Eye (tissue), 1 donor: ENCODE measurements at regions not wholly inside any gene's neighbourhood (a gene's known extent, or its start where the extent isn't known, plus 50 kb on each side); places are given as distances from the start of the nearest gene placed in this dataset.
A peak's percentile ranks its signal among the peaks of the same experiment; 100 is the strongest.
"Not testable (repeated sequence)": the region's sequence is repeated elsewhere in the genome, so short reads cannot be mapped to it uniquely, and the experiment has no call there.

Source experiments
- DNase-seq: peaks from one replicate; pipeline ENCODE4 v3.0.0-alpha.2; 2015

DNA sequence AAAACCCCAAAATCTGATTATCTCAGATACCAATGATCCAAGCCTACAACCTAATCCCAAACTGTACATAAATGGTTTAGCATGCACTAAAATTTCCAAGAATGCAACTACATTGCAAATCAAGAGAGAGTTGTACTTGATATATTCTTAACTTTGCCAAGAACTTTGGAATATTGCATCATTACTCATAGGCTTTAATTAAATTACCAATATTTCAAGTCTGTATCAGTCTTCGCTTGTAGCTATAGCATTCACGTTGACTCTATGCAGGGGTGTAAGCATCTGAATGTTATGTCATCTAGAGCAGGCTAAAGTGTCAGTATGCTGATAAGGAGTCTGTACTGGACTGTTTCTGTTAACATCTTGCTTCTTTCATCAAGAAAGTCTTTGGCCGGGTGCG lies 56.3 kb downstream of the FOXI3 start:
- no peak for DNase-seq

DNA sequence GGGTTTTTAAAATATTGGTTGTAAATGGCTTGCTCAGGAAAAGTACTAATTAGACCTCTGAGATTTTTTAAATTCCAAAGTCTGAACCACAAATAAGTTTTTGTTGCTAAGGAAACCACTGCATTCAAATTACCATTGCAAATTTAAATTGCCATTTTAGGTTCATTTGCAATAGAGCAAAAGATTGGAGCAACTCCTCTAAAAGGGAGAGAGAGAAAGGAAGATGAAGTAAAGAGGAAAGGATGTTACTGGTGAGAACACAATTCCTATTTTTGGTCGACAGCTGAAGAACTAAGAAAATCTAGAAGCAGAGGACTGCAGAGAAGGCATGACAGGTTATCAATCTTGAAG lies 74.9 kb downstream of the FOXI3 start:
- peak; percentile 41 for DNase-seq

DNA sequence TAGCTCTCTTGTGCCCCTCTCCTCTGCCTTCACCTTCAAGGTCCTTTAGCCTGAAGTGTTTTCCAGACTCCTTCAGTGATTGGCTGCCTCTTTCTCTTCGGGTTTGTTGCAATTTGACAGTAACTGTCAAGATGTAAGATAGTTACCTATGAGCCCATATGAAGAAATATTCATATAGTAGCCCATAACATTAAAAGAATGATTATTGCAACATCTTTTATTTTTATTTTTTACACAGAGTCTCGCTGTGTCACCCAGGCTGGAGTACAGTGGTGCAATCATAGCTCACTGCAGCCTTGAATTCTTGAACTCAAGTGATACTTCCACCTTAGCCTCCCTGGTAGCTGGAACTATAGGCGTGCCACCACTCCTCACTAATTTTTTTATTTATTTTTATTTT lies 80.5 kb downstream of the FOXI3 start:
- DNase-seq: no peak

DNA sequence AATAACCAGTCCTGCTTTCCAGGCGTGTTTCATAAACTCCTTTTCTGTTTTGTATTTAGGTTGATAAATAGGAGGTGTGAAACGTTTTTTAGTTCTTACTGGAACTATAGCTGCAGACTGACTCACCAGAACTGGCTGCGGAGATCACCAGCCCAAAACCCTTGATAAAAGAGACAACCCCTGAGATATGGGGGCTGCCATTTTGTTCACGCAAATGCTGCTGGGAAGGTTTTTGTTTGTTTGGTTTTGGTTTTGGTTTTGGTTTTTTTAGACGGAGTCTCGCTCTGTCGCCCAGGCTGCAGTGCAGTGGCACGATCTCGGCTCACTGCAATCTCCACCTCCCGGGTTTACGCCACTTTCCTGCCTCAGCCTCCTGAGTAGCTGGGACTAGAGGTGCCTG lies 87.1 kb downstream of the FOXI3 start:
- DNase-seq: not testable (repeated sequence)

DNA sequence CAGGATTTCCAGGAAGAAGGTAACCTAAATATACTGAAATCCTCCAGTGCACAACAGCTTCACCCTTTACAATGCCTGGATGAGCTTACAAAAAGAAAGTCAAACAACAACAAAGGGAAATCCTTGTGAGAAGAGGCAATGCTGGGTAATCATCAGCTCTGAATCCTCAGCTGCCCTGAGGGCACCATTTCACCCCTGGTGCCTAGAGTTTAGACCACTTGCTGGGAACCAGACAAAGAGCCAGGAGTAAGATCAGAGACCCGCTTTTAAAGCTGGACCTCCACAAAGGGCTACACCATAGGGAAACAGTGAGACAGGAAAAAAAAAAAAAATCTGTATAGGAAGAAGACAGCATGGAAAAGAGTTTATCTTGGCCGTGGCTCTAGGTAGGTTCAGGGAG lies 97.0 kb downstream of the FOXI3 start:
- peak; percentile 26 for DNase-seq

DNA sequence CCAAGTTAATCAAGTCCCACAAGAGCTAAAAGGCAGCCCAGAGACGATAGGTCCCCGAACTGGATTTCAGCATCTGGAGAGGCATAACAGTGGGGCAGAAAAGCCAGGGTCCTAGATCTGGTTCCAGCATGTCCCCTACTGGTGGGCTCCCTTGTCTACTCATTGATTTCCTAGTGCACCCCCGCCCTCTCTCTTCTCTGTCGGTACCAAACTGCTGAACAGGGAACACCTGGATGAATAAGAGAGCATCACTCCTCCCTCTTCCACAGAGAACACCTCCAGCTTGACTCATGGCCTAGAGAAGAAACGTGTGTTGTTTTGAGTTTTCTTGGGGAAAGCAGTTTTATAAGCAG lies 101.3 kb downstream of the FOXI3 start:
- DNase-seq: no peak

DNA sequence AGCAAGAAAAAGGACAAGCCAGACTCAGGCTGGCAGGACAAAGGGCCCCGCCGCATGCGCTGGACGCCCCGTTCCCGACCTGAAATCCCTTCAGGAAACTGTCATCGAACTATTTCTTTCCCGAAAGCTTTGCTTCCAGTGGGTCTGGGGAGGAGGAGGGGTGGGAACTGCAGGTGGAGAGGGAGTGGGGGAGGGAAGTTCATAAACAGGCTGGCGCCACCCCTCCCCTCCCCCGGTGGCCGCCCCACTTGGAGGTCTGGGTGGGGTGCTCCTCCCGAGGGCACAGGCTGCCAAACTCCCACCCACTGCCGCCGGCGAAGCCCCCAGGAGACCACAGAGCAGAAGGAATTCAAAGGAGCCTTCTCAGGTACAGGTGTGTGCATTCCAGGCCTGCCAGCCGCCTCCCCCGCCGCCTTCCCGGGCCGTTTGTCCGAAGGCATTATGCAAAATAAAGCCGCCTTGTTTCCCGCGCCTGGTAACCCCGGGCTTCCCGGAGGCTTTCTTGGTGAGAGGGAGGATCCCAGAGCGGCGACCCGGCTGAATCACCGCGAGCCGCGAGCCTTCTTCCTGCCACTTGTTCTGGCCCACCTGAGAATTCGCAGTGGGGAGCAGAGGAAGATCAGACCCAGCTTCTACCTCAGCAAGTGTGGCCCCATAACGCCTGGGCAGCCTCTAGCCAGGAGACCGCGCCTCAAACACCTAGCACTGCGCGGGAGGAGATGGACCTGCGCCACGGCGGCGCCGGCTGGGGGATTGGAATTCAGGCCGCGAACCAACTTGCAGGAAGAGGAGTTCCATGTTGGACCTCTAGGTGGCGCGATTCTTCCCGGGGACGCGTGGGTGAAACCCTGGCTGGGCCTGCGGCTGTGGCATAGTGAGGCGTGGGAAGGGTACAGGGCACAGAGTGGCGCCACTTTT lies 101.9 kb downstream of the FOXI3 start:
- peak; percentile 91 for DNase-seq

DNA sequence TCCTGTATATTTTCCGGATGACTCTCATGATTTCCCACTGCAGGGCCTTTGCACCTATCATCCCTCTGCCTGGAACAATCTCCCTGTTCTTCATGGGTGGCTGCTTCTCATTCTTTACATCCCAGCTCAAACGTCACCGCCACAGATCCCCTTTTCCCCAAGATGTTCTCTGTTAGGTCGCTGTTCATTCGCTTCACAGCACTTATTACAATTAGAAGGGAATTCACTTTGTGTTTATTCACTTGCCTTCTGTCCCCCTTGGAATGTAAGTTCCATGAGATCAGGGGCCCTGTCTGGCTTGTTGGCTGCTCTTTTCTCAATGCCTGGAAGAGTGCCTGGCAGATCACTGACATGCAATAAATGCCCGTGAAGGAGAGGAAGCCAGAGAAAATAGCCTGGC lies 106.7 kb downstream of the FOXI3 start:
- peak; percentile 74 for DNase-seq

DNA sequence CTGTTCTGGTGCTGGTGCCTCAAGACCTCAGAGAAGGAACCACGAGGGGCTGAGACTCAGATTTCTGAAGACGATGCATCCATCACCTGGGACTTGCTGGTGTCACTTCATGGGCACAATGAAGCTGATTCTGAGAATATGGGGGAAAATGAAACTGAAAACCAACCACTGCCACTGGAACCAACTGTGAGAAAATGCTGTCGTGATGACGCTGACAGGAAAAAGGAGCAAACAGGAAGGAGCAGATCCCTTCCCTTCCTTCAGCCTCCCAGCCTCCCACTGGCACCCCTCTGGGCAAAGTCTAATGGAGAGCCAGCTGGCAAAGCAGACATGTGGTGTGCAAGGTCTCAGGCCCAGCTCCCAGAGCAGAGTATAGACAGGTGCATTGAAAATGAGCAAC lies 109.7 kb downstream of the FOXI3 start:
- DNase-seq: no peak

DNA sequence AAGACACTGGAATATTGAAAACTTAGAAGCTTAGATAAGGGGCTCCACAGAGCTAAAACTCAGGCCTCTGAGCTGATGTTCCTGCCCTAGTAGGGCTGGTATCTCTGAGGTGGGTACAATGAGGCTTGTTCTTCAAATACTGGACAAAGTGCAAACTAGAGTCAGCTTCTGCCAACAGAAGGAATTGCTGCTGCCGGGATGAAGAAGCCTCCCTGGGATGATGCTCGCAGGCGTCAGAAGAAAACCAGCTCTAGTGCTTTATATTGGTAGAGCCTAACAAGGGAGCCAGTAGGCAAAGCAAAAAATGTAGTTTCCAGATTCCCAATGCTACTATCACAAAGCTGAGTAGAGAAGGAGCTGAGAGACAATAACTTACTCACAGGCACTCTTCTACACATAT lies 118.1 kb downstream of the FOXI3 start:
- DNase-seq: no peak

DNA sequence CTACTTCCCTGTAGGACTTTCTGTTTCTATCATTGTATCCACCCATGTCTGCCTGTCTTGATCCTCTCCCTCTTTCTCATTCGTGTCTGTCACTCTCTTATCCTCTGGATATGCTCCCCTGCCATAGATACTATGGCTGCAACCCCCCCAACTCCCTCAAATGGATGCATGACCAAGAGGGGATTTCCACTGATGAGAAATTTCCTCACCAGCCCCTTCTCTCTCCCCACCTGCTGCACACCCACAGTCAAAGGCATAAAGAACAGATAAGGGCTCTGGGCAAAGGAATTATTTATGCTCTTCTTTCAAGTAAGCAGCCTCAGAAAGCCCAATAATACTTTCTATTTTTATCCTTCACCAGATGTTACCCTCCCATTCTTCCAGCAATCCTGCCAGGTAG lies 121.3 kb downstream of the FOXI3 start:
- DNase-seq: no peak

DNA sequence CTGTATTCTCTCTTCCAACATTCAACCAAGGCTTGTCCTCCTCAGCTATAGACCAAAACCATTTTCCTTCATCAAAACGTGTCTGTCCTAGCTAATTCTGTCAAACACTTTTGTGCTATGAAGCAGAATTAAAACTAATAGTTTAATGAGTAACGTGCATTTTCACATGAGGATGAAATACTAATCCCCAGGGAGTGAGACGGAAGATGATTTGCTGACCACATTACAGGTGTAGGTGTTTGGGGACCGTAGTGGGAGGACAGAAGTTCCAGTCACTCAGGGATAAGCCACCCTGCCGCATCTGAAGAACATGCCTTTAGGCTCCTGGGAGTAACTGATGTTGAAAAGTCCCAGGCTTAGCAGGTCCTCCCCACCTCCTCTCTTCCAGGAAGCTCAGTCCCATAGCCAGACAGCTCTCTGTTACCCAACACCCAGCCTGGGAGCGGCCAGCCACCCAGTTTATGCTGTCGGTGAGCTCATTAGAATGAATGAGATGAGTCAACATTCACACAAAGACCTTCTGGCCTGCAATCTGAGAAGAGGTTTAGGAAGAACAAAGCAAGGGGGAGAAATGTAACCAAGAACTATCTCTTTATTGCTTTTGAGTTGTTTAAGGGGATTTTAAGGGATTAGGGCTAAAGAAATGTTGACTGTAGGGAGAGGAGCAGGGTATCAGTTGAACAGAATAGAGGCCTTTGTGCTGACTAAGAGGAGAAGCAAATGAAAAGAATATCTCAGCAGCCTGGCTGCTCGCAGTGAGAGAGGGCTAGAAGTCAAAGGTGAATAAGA lies 122.5 kb downstream of the FOXI3 start:
- DNase-seq: peak; percentile 34

DNA sequence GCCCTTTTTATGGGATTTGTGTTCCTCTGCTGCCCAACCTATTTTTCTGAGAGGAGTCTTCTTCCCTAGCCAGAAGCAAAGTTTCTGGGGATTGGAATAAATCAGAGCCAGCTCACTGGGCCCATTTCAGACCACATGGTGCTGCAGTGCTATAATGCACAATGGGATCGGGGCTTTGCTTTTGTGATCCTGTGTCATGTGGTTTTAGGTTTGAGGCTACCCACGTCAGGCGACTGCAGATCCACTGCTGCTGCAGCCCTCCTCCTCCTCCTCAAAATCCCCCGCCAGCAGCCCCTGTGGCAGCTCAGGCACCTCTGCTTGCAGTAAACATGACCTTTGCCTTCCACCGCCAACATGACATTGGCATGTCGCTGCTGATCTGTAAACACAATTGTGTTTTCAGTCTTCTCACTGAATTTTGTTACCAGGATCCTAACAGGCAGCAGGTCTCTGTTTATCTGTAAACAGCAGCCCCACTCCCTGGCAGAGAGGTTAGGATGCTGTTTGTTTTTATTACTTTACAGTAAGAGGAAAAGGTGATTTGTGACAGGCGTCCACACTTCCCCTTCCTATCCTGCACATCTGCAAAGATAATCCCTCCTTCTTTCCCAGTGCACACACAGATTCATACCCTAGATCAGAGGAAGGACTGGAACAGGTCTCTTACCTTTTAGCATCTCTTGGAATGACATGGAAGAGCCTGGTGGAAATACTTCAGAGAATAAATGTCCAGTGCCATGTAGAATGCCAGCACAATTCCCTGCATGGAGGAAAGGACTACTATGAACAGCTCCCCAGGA lies 130.8 kb downstream of the FOXI3 start:
- DNase-seq: peak; percentile 33

DNA sequence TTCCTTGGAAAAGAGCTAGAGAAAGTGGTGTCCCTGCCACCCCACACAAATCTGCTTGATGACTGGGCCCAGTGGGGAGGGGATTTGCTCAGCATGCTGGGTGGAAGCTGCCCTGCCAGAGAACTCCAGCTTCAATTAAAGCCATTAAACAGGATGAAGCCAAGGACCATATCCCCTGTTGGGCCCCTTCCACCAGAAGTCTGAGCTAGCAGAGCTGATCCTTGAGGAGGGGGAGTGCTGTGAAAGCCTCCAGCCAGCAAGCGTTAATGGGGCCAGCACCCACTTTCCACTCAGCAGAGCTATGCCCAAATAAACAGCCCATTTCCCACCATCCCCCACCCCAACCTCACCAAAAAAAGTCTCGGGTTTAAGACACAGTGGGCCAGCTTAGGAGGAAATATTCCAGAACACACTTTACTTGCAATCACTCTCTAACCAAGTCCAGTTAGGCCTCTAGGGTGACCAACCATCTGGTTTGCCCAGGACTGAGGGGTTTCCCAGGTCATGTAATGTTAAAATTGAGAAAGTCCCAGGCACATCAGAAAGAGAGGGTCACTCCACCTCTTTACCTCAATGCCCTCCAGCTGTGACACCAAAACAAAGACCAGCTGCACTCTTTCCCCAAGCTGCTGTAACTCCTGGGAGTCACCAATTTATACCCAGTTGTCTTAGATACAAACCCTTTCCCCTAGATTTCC lies 132.3 kb downstream of the FOXI3 start:
- DNase-seq: peak; percentile 53

DNA sequence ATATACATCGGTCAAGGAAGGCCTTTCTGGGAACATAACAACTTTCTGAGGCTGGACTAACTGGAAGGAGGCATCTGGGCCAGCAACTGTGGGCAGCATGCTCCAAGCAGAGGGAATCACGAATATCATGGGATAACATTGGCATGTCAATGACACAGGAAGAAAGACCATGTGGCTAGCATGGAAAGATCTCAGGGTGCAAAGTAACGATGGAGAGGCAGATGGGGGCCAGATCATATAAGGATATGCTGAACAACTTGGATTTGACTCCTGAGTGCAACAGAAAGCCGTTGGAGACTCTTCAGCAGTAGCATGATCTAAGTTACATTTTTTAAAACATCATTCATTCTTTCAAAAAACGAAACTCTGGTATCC lies 133.6 kb downstream of the FOXI3 start:
- DNase-seq: no peak

DNA sequence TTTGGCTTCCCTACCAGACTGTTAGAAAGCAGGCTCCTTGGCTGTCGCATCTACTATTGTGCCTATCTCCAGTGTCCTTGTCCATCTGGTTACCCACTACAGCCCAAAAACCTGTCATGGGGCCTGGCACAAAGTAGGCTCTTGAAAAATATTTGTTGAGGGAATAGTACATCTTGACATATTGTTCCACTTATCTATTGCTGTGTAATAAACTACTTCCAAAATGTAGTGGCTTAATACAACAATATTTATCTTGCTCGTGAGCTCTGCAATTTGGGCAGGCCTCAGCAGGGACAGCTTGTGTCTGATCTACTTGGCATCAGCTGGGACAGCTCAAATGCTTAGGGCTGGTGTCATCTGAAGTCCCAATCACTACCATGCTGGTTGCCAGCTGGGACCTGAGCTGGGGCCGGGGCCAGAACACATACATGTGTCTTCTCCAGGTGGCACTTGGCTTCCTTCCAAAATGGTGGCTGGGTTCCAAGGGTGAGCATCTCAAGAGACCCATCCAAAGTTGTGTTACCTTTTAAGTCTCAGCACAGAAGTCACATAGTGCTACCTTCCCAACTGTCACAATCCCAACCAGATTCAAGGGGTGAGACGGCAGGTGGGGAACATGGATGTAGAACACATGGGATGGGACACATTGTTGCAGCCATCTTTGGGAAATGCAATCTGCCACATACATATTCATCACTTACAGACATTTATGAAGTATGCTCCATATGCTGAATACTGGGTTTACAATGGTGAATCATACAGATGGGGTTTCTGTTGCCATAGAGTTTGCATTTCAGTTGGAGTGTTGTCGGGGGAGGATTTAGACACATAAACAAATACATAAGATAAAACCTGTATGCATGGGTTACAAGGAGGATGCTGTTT lies 134.2 kb downstream of the FOXI3 start:
- no peak for DNase-seq

DNA sequence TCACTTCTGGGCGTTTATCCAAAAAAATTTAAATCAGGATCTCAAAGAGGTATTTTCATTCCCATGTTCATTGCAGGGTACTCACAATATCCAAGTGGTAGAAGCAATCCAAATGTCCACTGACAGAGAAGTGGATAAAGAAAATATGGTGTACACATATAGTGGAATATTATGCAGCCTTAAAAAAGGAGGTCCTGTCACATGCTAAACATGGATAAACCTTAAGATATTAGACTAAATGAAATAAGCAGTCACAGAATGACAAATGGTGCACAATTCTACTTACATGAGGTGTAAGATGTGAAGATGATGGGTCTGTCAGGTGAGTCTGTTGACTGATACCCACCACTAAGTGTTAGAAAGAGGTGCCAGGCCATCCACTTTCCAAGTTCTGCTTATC lies 140.6 kb downstream of the THNSL2 start:
- DNase-seq: no peak

DNA sequence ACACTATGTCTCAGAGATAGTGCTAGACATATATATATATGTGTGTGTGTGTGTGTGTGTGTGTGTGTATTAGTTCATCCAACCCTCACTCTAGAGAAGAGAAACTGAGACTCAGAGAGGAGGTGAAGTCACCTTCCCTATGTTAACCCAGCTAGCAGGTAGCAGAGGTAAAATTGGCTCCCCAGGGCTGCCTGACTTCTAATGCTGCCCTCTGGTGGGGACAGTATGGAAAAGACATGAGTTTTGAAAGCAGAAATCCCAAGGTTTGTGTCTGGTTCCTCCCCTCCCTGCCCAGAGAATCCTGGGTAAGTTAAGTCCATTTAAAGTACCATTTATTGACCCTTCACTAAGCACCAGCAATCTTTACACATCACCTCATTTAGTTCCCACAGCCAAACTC lies 137.7 kb downstream of the THNSL2 start:
- DNase-seq: no peak

DNA sequence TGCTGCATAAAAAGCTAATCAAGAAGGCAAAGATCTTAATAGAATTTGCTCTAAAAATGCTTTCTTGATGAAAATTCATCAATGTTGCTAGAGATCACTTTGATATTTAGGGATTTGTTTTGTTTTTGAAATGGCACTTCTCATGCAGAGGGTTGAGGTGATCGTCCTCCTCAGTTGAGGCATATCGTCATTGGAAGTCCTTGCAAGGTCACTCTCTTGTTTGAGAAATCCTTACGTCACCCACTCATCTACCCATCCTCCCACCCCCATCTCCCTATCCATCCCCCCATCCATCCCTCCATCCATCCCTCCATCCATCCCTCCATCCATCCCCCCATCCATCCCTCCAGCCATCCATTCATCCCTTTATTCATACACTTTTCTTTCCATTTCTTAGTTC lies 133.7 kb downstream of the THNSL2 start:
- DNase-seq: no peak

DNA sequence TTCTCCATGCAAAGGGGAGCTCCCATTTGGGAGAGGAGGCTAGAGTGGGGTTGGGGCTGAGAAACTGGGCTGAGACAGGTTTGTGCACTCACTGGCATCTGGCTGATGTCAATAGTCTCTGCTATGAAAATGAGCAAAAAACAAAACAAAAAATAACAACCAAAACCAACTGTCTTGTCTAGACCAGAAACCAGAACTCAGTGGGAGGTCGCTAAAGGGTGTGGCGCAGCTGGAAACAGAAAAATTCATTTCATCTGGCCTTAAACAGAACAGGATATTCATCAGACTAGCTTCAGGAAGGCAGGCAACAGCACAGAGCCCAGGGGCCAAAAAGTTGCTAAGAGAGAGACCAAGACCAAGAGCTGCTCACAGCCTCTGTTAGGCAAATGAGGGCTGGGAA lies 126.1 kb downstream of the THNSL2 start:
- no peak for DNase-seq

DNA sequence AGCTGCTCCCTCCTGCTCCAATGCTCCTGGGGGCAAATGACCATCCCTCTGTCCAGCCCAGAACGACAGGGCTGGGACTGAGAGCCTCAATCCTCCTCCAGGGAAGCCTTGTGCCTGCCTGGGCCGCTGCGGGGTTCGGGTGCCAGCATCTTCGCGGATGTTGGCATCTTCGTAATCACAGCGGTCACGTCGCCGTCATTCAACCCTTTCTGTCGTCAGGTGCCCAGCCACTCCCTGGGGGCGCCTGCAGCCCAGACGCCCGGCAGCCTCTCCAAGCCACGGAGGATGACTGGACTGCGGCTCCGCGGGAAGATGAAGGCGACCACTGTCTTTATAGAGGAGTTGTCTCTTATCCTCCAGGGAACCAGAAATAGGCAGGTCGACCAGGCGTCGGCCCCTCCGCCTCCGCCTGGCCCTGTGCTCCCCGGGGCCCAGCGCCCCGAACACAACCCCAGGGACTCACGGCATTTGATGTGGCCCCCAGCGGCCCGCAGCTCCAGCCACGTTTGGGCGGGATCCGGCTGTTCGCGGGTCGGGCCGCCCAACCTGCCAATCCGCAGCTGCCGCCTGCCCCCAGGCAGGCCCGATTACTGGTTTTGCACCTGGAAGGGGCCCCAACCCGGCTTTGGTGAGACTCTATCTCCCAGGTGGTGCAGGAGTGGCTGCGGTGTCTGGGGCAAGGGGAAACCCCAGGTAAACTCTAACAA lies 113.9 kb downstream of the THNSL2 start:
- DNase-seq: no peak
